ENCODE measurements at regions not wholly inside any gene's neighbourhood (a gene's known extent, or its start where the extent isn't known, plus 50 kb on each side); places are given as distances from the start of the nearest gene placed in this dataset.

GRCh38 chr11:79514695-79515094 lies 73.9 kb upstream of the TENM4 start:
- Histone ChIP-seq H3K4me3 (no peak overlapping the region), H3K27me3 (no peaks in the 10 kb centered on the region), H3K4me1 (peaks cover 0 to 16% (median 0%) of the 10 kb centered on the region in 12 donors), H3K36me3 (no peaks in the 10 kb centered on the region), H3K27ac (no peak overlapping the region), H3K9me3 (peaks cover 0 to 12% (median 0%) of the 10 kb centered on the region in 12 donors)
- WGBS, 4 donors, result 79 to 88% (median 85%) methylated on average over 2 of the region's 2 CpGs
- TF ChIP-seq POLR2A (IDR thresholded peaks at IDR 0.05), result no peak
- no peak for TF ChIP-seq CTCF (IDR thresholded peaks at IDR 0.05)
- DNase-seq (no peak), ATAC-seq (no peak)
- intact Hi-C loops (cut with DNase I), result no loop called here

DNA sequence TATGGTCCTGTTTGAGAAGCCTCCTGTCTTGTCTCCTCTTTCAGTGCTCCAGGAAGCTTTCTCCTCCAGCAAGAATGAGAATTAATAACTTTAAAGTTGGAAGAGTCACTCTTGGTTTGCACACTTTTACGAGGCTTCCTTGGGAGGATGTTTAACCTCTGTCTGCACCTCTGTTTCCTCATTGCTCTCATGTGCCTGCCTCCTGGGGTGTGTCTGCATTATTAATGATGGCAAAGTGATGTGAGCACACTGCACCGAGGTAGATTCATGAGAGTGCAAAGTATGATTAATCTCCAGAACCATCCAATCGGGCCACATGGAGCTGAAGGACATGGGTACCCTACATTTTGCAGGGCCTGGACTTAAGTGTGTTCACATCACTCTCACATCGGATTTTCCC lies 73.5 kb upstream of the TENM4 start:
- Histone ChIP-seq H3K9me3 (peaks cover 0 to 12% (median 0%) of the 10 kb centered on the region in 12 donors), H3K27me3 (no peaks in the 10 kb centered on the region), H3K36me3 (no peaks in the 10 kb centered on the region), H3K4me1 (peaks cover 0 to 16% (median 0%) of the 10 kb centered on the region in 12 donors), H3K27ac (no peak overlapping the region), H3K4me3 (no peak overlapping the region)
- 71 to 82% (median 75%) methylated on average over 4 of the region's 4 CpGs for WGBS, 4 donors
- ATAC-seq, result no peak
- intact Hi-C loops (cut with DNase I), result no loop called here
- DNase-seq, result no peak
- no peak for TF ChIP-seq POLR2A (IDR thresholded peaks at IDR 0.05)
- no peak for TF ChIP-seq CTCF (IDR thresholded peaks at IDR 0.05)

GRCh38 chr11:79512706-79513469 lies 72.1 kb upstream of the TENM4 start:
- ATAC-seq (peak in 3 of 4 donors; percentile 78 to 91 (median 88)), DNase-seq (peak in 3 of 5 donors; percentile 30 to 58 (median 48))
- intact Hi-C loops (cut with DNase I), result no loop called here
- peaks cover 0 to 22% (median 0%) of the 10 kb centered on the region in 12 donors for H3K4me1 ChIP-seq
- H3K27me3 ChIP-seq, result no peaks in the 10 kb centered on the region
- H3K4me3 ChIP-seq, result no peak overlapping the region
- H3K9me3 ChIP-seq, result peaks cover 0 to 12% (median 0%) of the 10 kb centered on the region in 12 donors
- 45 to 64% (median 52%) methylated on average over 4 of the region's 4 CpGs for WGBS, 4 donors
- H3K36me3 ChIP-seq, result no peaks in the 10 kb centered on the region
- TF ChIP-seq CTCF (IDR thresholded peaks at IDR 0.05) (no peak), POLR2A (IDR thresholded peaks at IDR 0.05) (no peak)
- H3K27ac ChIP-seq, result peak overlapping the region in 1 of 12 donors; percentile 64

DNA sequence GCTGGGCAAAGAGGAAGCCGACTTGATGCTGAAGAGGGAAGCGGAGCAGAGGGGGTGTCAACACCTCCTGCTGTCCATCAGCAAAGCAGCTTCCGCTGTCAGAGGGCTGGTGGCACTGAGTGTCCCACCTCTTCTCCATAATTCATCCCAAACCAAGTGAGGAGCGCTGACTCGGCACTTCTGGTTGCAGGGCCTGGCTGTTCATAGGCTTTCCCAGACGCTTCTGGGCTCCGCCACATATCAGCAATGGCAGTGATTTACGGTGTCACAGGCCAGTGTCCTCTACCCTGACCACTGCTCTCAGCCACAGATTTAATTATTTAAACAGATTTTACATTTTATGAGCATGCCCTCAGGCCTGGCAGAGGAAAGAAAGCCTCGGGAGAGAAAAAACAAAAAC lies 70.1 kb upstream of the TENM4 start:
- no peak for TF ChIP-seq POLR2A (IDR thresholded peaks at IDR 0.05)
- no peak for TF ChIP-seq CTCF (IDR thresholded peaks at IDR 0.05)
- H3K27me3 ChIP-seq, result no peaks in the 10 kb centered on the region
- H3K4me3 ChIP-seq, result no peak overlapping the region
- H3K36me3 ChIP-seq, result no peaks in the 10 kb centered on the region
- no peak overlapping the region for H3K27ac ChIP-seq
- no peak for DNase-seq
- WGBS, 4 donors, result 70 to 80% (median 74%) methylated on average over 9 of the region's 9 CpGs
- H3K9me3 ChIP-seq, result peaks cover 0 to 12% (median 0%) of the 10 kb centered on the region in 12 donors
- intact Hi-C loops (cut with DNase I), result no loop called here
- peaks cover 0 to 23% (median 0%) of the 10 kb centered on the region in 12 donors for H3K4me1 ChIP-seq
- ATAC-seq, result no peak

All from heart left ventricle (tissue), 16 donors.